ENCODE measurements at regions not wholly inside any gene's neighbourhood (a gene's known extent, or its start where the extent isn't known, plus 50 kb on each side); places are given as distances from the start of the nearest gene placed in this dataset.

GRCh38 chr11:127126986-127127385 lies 126.4 kb upstream of the KIRREL3 start:
- Histone ChIP-seq H3K27ac (ENCODE audit: low read depth, low read length) (no peak overlapping the region), H3K4me3 (ENCODE audit: low read length in 3 of 3) (no peak overlapping the region), H3K36me3 (ENCODE audit: control insufficient read depth in 3 of 3, insufficient read depth in 3 of 3, low read length in 3 of 3) (no peaks in the 10 kb centered on the region), H3K9me3 (ENCODE audit: control insufficient read depth in 3 of 3, low read length in 3 of 3) (no peaks in the 10 kb centered on the region), H3K27me3 (ENCODE audit: control insufficient read depth in 3 of 3, insufficient read depth in 3 of 3, low read length in 3 of 3) (no peaks in the 10 kb centered on the region), H3K9ac (ENCODE audit: low read depth in 1 of 3, low read length in 3 of 3) (no peak overlapping the region), H3K4me1 (ENCODE audit: control insufficient read depth in 3 of 3, insufficient read depth in 3 of 3, low read length in 3 of 3) (no peaks in the 10 kb centered on the region)

- no peaks in the 10 kb centered on the region for H3K4me1 ChIP-seq (ENCODE audit: control insufficient read depth in 3 of 3, insufficient read depth in 3 of 3, low read length in 3 of 3)
- H3K27me3 ChIP-seq (ENCODE audit: control insufficient read depth in 3 of 3, insufficient read depth in 3 of 3, low read length in 3 of 3) = peaks cover 0 to 2% (median 0%) of the 10 kb centered on the region in 3 donors
- H3K36me3 ChIP-seq (ENCODE audit: control insufficient read depth in 3 of 3, insufficient read depth in 3 of 3, low read length in 3 of 3) = no peaks in the 10 kb centered on the region
- H3K4me3 ChIP-seq (ENCODE audit: low read length in 3 of 3) = no peak overlapping the region
- no peaks in the 10 kb centered on the region for H3K9me3 ChIP-seq (ENCODE audit: control insufficient read depth in 3 of 3, low read length in 3 of 3)
- no peak overlapping the region for H3K9ac ChIP-seq (ENCODE audit: low read depth in 1 of 3, low read length in 3 of 3)
- no peak overlapping the region for H3K27ac ChIP-seq (ENCODE audit: low read depth, low read length)
Observed at GRCh38 chr11:127119356-127119755, 118.8 kb upstream of the KIRREL3 start.

DNA sequence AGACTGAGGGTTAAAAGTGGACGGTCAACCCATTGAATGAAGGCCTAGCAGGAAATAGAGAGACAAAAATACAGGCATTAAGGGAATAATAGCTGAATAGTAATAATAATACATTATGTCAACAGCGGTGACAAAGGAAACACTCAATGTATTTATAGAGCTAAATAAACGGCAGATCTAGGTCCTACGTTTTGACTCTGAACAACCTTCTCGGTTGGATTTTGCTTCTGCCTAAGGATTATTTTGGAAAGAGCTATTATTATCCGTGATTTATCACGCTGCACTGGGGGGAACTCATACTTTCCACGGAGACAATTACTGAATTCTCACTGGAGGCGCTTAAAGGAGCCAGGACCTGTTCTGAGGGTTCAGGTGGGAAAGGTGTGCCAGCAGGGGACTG lies 118.2 kb upstream of the KIRREL3 start:
- no peaks in the 10 kb centered on the region for H3K9me3 ChIP-seq (ENCODE audit: control insufficient read depth in 3 of 3, low read length in 3 of 3)
- H3K27ac ChIP-seq (ENCODE audit: low read depth, low read length) = no peak overlapping the region
- peaks cover 0 to 2% (median 0%) of the 10 kb centered on the region in 3 donors for H3K27me3 ChIP-seq (ENCODE audit: control insufficient read depth in 3 of 3, insufficient read depth in 3 of 3, low read length in 3 of 3)

GRCh38 chr11:127117231-127117739 lies 116.7 kb upstream of the KIRREL3 start:
- Histone ChIP-seq H3K27me3 (ENCODE audit: control insufficient read depth in 3 of 3, insufficient read depth in 3 of 3, low read length in 3 of 3) (peaks cover 0 to 2% (median 0%) of the 10 kb centered on the region in 3 donors), H3K4me1 (ENCODE audit: control insufficient read depth in 3 of 3, insufficient read depth in 3 of 3, low read length in 3 of 3) (no peaks in the 10 kb centered on the region), H3K36me3 (ENCODE audit: control insufficient read depth in 3 of 3, insufficient read depth in 3 of 3, low read length in 3 of 3) (no peaks in the 10 kb centered on the region), H3K4me3 (ENCODE audit: low read length in 3 of 3) (no peak overlapping the region), H3K9ac (ENCODE audit: low read depth in 1 of 3, low read length in 3 of 3) (no peak overlapping the region), H3K9me3 (ENCODE audit: control insufficient read depth in 3 of 3, low read length in 3 of 3) (no peaks in the 10 kb centered on the region), H3K27ac (ENCODE audit: low read depth, low read length) (no peak overlapping the region)

More for the DNA sequence above, 118.2 kb upstream of the KIRREL3 start:
- no peak overlapping the region for H3K9ac ChIP-seq (ENCODE audit: low read depth in 1 of 3, low read length in 3 of 3)
- no peaks in the 10 kb centered on the region for H3K36me3 ChIP-seq (ENCODE audit: control insufficient read depth in 3 of 3, insufficient read depth in 3 of 3, low read length in 3 of 3)
- no peaks in the 10 kb centered on the region for H3K4me1 ChIP-seq (ENCODE audit: control insufficient read depth in 3 of 3, insufficient read depth in 3 of 3, low read length in 3 of 3)
- H3K4me3 ChIP-seq (ENCODE audit: low read length in 3 of 3) = no peak overlapping the region

GRCh38 chr11:127115844-127116243 lies 115.3 kb upstream of the KIRREL3 start:
- H3K4me1 ChIP-seq (ENCODE audit: control insufficient read depth in 3 of 3, insufficient read depth in 3 of 3, low read length in 3 of 3) = no peaks in the 10 kb centered on the region
- H3K9me3 ChIP-seq (ENCODE audit: control insufficient read depth in 3 of 3, low read length in 3 of 3) = no peaks in the 10 kb centered on the region
- no peak overlapping the region for H3K4me3 ChIP-seq (ENCODE audit: low read length in 3 of 3)
- no peak overlapping the region for H3K27ac ChIP-seq (ENCODE audit: low read depth, low read length)
- H3K36me3 ChIP-seq (ENCODE audit: control insufficient read depth in 3 of 3, insufficient read depth in 3 of 3, low read length in 3 of 3) = no peaks in the 10 kb centered on the region
- H3K27me3 ChIP-seq (ENCODE audit: control insufficient read depth in 3 of 3, insufficient read depth in 3 of 3, low read length in 3 of 3) = peaks cover 0 to 2% (median 0%) of the 10 kb centered on the region in 3 donors
- no peak overlapping the region for H3K9ac ChIP-seq (ENCODE audit: low read depth in 1 of 3, low read length in 3 of 3)

- H3K27ac ChIP-seq (ENCODE audit: low read depth, low read length) = no peak overlapping the region
- no peaks in the 10 kb centered on the region for H3K36me3 ChIP-seq (ENCODE audit: control insufficient read depth in 3 of 3, insufficient read depth in 3 of 3, low read length in 3 of 3)
- H3K9me3 ChIP-seq (ENCODE audit: control insufficient read depth in 3 of 3, low read length in 3 of 3) = no peaks in the 10 kb centered on the region
- H3K9ac ChIP-seq (ENCODE audit: low read depth in 1 of 3, low read length in 3 of 3) = no peak overlapping the region
- H3K4me3 ChIP-seq (ENCODE audit: low read length in 3 of 3) = no peak overlapping the region
- H3K4me1 ChIP-seq (ENCODE audit: control insufficient read depth in 3 of 3, insufficient read depth in 3 of 3, low read length in 3 of 3) = peaks cover 0 to 4% (median 0%) of the 10 kb centered on the region in 3 donors
- peaks cover 0 to 3% (median 0%) of the 10 kb centered on the region in 3 donors for H3K27me3 ChIP-seq (ENCODE audit: control insufficient read depth in 3 of 3, insufficient read depth in 3 of 3, low read length in 3 of 3)
Observed at GRCh38 chr11:127114035-127114434, 113.5 kb upstream of the KIRREL3 start.

GRCh38 chr11:127110542-127110941 lies 110.0 kb upstream of the KIRREL3 start:
- H3K36me3 ChIP-seq (ENCODE audit: control insufficient read depth in 3 of 3, insufficient read depth in 3 of 3, low read length in 3 of 3) = no peaks in the 10 kb centered on the region
- H3K9ac ChIP-seq (ENCODE audit: low read depth in 1 of 3, low read length in 3 of 3) = no peak overlapping the region
- H3K4me1 ChIP-seq (ENCODE audit: control insufficient read depth in 3 of 3, insufficient read depth in 3 of 3, low read length in 3 of 3) = peaks cover 0 to 4% (median 0%) of the 10 kb centered on the region in 3 donors
- peaks cover 0 to 11% (median 0%) of the 10 kb centered on the region in 3 donors for H3K27me3 ChIP-seq (ENCODE audit: control insufficient read depth in 3 of 3, insufficient read depth in 3 of 3, low read length in 3 of 3)
- no peak overlapping the region for H3K4me3 ChIP-seq (ENCODE audit: low read length in 3 of 3)
- H3K9me3 ChIP-seq (ENCODE audit: control insufficient read depth in 3 of 3, low read length in 3 of 3) = no peaks in the 10 kb centered on the region
- H3K27ac ChIP-seq (ENCODE audit: low read depth, low read length) = no peak overlapping the region

- Histone ChIP-seq H3K27me3 (ENCODE audit: control insufficient read depth in 3 of 3, insufficient read depth in 3 of 3, low read length in 3 of 3) (peaks cover 0 to 9% (median 0%) of the 10 kb centered on the region in 3 donors), H3K27ac (ENCODE audit: low read depth, low read length) (no peak overlapping the region), H3K9ac (ENCODE audit: low read depth in 1 of 3, low read length in 3 of 3) (no peak overlapping the region), H3K4me1 (ENCODE audit: control insufficient read depth in 3 of 3, insufficient read depth in 3 of 3, low read length in 3 of 3) (peaks cover 0 to 4% (median 0%) of the 10 kb centered on the region in 3 donors), H3K9me3 (ENCODE audit: control insufficient read depth in 3 of 3, low read length in 3 of 3) (no peaks in the 10 kb centered on the region), H3K36me3 (ENCODE audit: control insufficient read depth in 3 of 3, insufficient read depth in 3 of 3, low read length in 3 of 3) (no peaks in the 10 kb centered on the region), H3K4me3 (ENCODE audit: low read length in 3 of 3) (no peak overlapping the region)
Observed at GRCh38 chr11:127109796-127110480, 109.4 kb upstream of the KIRREL3 start.

DNA sequence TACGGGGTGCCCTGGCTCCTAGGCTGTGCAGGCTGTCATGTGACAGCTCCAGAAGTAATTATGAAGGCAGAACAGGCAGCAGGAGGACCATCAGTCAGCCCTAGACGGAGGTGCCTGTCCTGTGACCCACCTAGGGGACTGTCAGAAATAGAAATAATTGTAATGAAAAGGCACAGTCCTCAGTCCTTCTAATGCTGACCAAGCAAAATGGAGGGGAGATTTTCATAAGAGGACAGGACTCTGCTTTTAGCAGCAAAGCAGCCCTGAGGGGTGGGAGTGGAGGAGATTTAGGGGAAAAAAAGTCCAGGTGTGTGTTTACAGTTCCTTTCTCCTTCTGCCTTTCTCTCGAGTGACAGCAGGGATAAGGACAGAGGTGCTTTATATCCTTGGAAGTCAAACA lies 108.3 kb upstream of the KIRREL3 start:
- Histone ChIP-seq H3K9ac (ENCODE audit: low read depth in 1 of 3, low read length in 3 of 3) (no peak overlapping the region), H3K9me3 (ENCODE audit: control insufficient read depth in 3 of 3, low read length in 3 of 3) (no peaks in the 10 kb centered on the region), H3K36me3 (ENCODE audit: control insufficient read depth in 3 of 3, insufficient read depth in 3 of 3, low read length in 3 of 3) (no peaks in the 10 kb centered on the region), H3K27me3 (ENCODE audit: control insufficient read depth in 3 of 3, insufficient read depth in 3 of 3, low read length in 3 of 3) (peaks cover 0 to 9% (median 0%) of the 10 kb centered on the region in 3 donors), H3K27ac (ENCODE audit: low read depth, low read length) (no peak overlapping the region), H3K4me1 (ENCODE audit: control insufficient read depth in 3 of 3, insufficient read depth in 3 of 3, low read length in 3 of 3) (peaks cover 0 to 4% (median 0%) of the 10 kb centered on the region in 3 donors), H3K4me3 (ENCODE audit: low read length in 3 of 3) (no peak overlapping the region)

DNA sequence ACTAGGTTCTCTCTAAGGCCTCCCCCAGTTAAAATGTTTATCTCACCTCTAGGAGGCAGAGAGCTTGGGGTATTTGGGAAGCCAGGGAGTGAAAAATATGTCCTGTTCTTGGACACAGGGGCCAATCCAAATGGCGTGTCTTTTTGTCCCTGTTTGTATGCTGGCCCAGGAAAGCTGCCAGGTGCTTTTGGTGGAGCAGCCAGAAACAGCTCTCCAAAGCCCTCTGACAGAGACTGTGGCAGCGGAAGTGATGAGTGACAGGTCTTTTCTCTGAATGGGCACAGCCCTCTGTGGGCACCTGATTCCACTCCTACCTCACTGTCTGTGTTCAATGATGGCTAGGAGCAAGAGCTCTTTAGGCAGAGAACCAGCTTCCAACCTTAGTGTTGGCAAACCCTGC lies 106.4 kb upstream of the KIRREL3 start:
- Histone ChIP-seq H3K27me3 (ENCODE audit: control insufficient read depth in 3 of 3, insufficient read depth in 3 of 3, low read length in 3 of 3) (peaks cover 0 to 9% (median 0%) of the 10 kb centered on the region in 3 donors), H3K9me3 (ENCODE audit: control insufficient read depth in 3 of 3, low read length in 3 of 3) (no peaks in the 10 kb centered on the region), H3K4me3 (ENCODE audit: low read length in 3 of 3) (no peak overlapping the region), H3K36me3 (ENCODE audit: control insufficient read depth in 3 of 3, insufficient read depth in 3 of 3, low read length in 3 of 3) (no peaks in the 10 kb centered on the region), H3K4me1 (ENCODE audit: control insufficient read depth in 3 of 3, insufficient read depth in 3 of 3, low read length in 3 of 3) (peaks cover 0 to 4% (median 0%) of the 10 kb centered on the region in 3 donors), H3K9ac (ENCODE audit: low read depth in 1 of 3, low read length in 3 of 3) (no peak overlapping the region), H3K27ac (ENCODE audit: low read depth, low read length) (no peak overlapping the region)
